Activated CD8-positive, alpha-beta T cell treated with anti-CD3 and anti-CD28 coated beads for 36 hours (primary cell): ENCODE measurements at regions not wholly inside any gene's neighbourhood (a gene's known extent, or its start where the extent isn't known, plus 50 kb on each side); places are given as distances from the start of the nearest gene placed in this dataset.
"Not testable (repeated sequence)": the region's sequence is repeated elsewhere in the genome, so short reads cannot be mapped to it uniquely, and the experiment has no call there.

Source experiments
- ATAC-seq: fragments of 200-7000 bp; cut with Tn5 transposase; one replicate; pipeline ENCODE4 v1.10.0; 2021; ENCODE audit warnings: mild to moderate bottlenecking, moderate library complexity
- CTCF ChIA-PET: fragments of 350-600 bp; sonication (Branson Sonifier 250); formaldehyde crosslinking; loops from one replicate; lab custom pipeline; 2021; ENCODE audit warnings: antibody characterized with exemption; lab: Charles Lee
- POLR2A ChIA-PET: fragments of 350-600 bp; sonication (Branson Sonifier 250); formaldehyde crosslinking; loops from one replicate; lab custom pipeline; 2021; ENCODE audit warnings: antibody characterized with exemption; lab: Charles Lee
- DNase-seq: peaks from one replicate; pipeline ENCODE4 v3.0.0-alpha.2; 2020
- H3K27ac Mint-ChIP-seq: one replicate; pipeline ENCODE4 v1.8.0; 2021; ENCODE audit warnings: mild to moderate bottlenecking, mixed read lengths
- H3K27me3 Mint-ChIP-seq: one replicate; pipeline ENCODE4 v1.8.0; 2021; ENCODE audit warnings: mixed read lengths
- H3K36me3 Mint-ChIP-seq: one replicate; pipeline ENCODE4 v1.8.0; 2021; ENCODE audit warnings: low read depth, mixed read lengths
- H3K4me1 Mint-ChIP-seq: one replicate; pipeline ENCODE4 v1.8.0; 2021; ENCODE audit warnings: low read depth, mixed read lengths
- H3K4me3 Mint-ChIP-seq: one replicate; pipeline ENCODE4 v1.8.0; 2021; ENCODE audit warnings: mild to moderate bottlenecking, moderate library complexity, mixed read lengths
- H3K9me3 Mint-ChIP-seq: one replicate; pipeline ENCODE4 v1.8.0; 2021; ENCODE audit warnings: mixed read lengths
- CTCF ChIP-seq: fragments of 200-600 bp; IDR thresholded peaks from one replicate; pipeline ENCODE4 v1.8.0; 2022; ENCODE audit warnings: antibody characterized with exemption, mild to moderate bottlenecking
- intact Hi-C: fragments of 100-400 bp; cut with micrococcal nuclease; formaldehyde crosslinking; loops from one replicate; pipeline ENCODE4 v1.10.0; 2022

- ChIA-PET POLR2A (interaction anchor here (0.5 kb wide), 1 partner anchor 33 kb away, joined by 3 read pairs; no protein-coding TSS in a partner anchor), CTCF (interaction anchor here (1.8 kb wide), 1 partner anchor 88 kb away, joined by 5 read pairs; no protein-coding TSS in a partner anchor)
- DNase-seq (no peak), ATAC-seq (no peak)
- Mint-ChIP-seq H3K9me3 (peaks cover 3% of the 10 kb centered on the region), H3K27ac (no peak overlapping the region), H3K27me3 (peaks cover 11% of the 10 kb centered on the region), H3K36me3 (no peaks in the 10 kb centered on the region), H3K4me3 (no peak overlapping the region), H3K4me1 (no peaks in the 10 kb centered on the region)
- TF ChIP-seq CTCF, result no peak
- intact Hi-C loops, result no loop called here
These were observed 117.1 kb upstream of the PREP start for GRCh38 chr6:105519954-105520353.

- H3K9me3 Mint-ChIP-seq, H3K4me3 Mint-ChIP-seq, DNase-seq, POLR2A ChIA-PET, H3K27ac Mint-ChIP-seq, intact Hi-C loops, CTCF ChIA-PET, ATAC-seq, H3K4me1 Mint-ChIP-seq, H3K36me3 Mint-ChIP-seq: not testable (repeated sequence)
- H3K27me3 Mint-ChIP-seq, result peaks cover 14% of the 10 kb centered on the region
These were observed 116.1 kb upstream of the PREP start for GRCh38 chr6:105518993-105519392.

- H3K4me3 Mint-ChIP-seq, result no peak overlapping the region
- intact Hi-C loops, result no loop called here
- peaks cover 17% of the 10 kb centered on the region for H3K27me3 Mint-ChIP-seq
- DNase-seq, result no peak
- TF ChIP-seq CTCF, result no peak
- H3K9me3 Mint-ChIP-seq, result peaks cover 5% of the 10 kb centered on the region
- CTCF ChIA-PET, result no interaction called here
- POLR2A ChIA-PET, result no interaction called here
- H3K27ac Mint-ChIP-seq, result no peak overlapping the region
- no peaks in the 10 kb centered on the region for H3K36me3 Mint-ChIP-seq
- ATAC-seq, result no peak
- H3K4me1 Mint-ChIP-seq, result peaks cover 3% of the 10 kb centered on the region
These were observed 112.2 kb upstream of the PREP start for GRCh38 chr6:105515054-105515453.

GRCh38 chr6:105514306-105514705 lies 111.4 kb upstream of the PREP start:
- Mint-ChIP-seq H3K27ac (no peak overlapping the region), H3K4me3 (no peak overlapping the region), H3K27me3 (peaks cover 17% of the 10 kb centered on the region), H3K9me3 (peaks cover 5% of the 10 kb centered on the region), H3K36me3 (no peaks in the 10 kb centered on the region), H3K4me1 (peaks cover 3% of the 10 kb centered on the region)
- ATAC-seq, result no peak
- intact Hi-C loops, result no loop called here
- DNase-seq, result no peak
- ChIA-PET POLR2A (no interaction called here), CTCF (no interaction called here)
- no peak for TF ChIP-seq CTCF

- no peak for ATAC-seq
- no peak overlapping the region for H3K4me3 Mint-ChIP-seq
- CTCF ChIA-PET, result interaction anchor here (1.2 kb wide), 1 partner anchor 18 kb away, joined by 4 read pairs; no protein-coding TSS in a partner anchor
These were observed 108.8 kb upstream of the PREP start for GRCh38 chr6:105511639-105512038.

More at GRCh38 chr6:105511639-105512038, 108.8 kb upstream of the PREP start:
- Mint-ChIP-seq H3K4me1 (peaks cover 3% of the 10 kb centered on the region), H3K27ac (no peak overlapping the region), H3K27me3 (peaks cover 21% of the 10 kb centered on the region), H3K9me3 (peaks cover 2% of the 10 kb centered on the region), H3K36me3 (no peaks in the 10 kb centered on the region)
- TF ChIP-seq CTCF, result no peak
- POLR2A ChIA-PET, result interaction anchor here (1.3 kb wide), 1 partner anchor 34 kb away, joined by 3 read pairs; no protein-coding TSS in a partner anchor
- DNase-seq, result no peak
- intact Hi-C loops, result no loop called here
